ENCODE measurements at regions not wholly inside any gene's neighbourhood (a gene's known extent, or its start where the extent isn't known, plus 50 kb on each side); places are given as distances from the start of the nearest gene placed in this dataset.
"Not testable (repeated sequence)": the region's sequence is repeated elsewhere in the genome, so short reads cannot be mapped to it uniquely, and the experiment has no call there.

- not testable (repeated sequence) for H3K36me3 ChIP-seq (ENCODE audit: insufficient read depth, low read length); H3K9ac ChIP-seq (ENCODE audit: low read depth, low read length); H3K9me3 ChIP-seq (ENCODE audit: control insufficient read depth, insufficient read depth, low read length); H3K4me1 ChIP-seq (ENCODE audit: insufficient read depth, low read length)
These were observed 72.8 kb upstream of the NECTIN3 start for GRCh38 chr3:110998766-110999165.

- not testable (repeated sequence) for H3K36me3 ChIP-seq (ENCODE audit: insufficient read depth, low read length); H3K9me3 ChIP-seq (ENCODE audit: control insufficient read depth, insufficient read depth, low read length); H3K9ac ChIP-seq (ENCODE audit: low read depth, low read length); H3K4me1 ChIP-seq (ENCODE audit: insufficient read depth, low read length)
These were observed 65.1 kb upstream of the NECTIN3 start for GRCh38 chr3:111006485-111006884.

DNA sequence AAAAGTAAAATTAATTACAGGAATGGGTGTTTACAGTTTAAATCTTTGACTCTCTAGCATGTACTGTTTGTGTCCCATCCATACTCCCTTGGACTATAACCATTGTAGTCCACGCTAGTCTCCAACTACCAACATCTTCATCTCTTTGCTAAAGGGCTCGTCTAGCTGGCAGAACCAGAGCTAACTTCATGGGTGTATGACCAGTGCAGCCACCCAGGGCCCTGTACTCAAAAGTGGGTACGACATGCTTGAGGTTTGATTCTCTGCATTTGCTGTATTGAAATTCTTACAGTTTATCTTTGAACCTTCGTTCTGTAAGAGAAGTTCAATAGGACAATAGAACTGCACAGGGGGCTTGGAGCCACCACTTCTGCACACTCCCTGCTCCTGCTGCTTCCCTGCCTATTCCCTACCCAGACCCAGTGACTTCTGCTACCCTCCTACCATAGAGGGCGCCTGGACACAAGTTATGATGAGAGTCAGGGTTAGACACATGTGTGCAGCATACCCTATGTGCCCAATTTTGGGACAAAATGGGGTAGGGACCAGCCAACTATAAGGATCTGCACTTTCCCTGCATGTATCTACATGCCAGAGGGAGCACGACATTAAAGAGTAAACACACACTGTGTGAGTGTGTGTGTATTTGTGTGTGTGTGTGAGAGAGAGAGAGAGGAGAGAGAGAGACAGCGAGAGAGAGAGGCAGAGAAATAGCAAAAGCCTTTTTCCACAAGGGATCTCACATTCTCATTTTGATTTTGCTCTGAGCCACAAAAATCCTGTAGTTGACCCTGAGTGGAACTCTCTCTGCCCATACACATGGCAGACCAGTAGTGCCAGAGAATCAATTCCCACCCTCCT, 59.0 kb upstream of the NECTIN3 start:
- Histone ChIP-seq H3K4me1 (ENCODE audit: insufficient read depth, low read length) (no peaks in the 10 kb centered on the region), H3K9me3 (ENCODE audit: control insufficient read depth, insufficient read depth, low read length) (no peaks in the 10 kb centered on the region), H3K9ac (ENCODE audit: low read depth, low read length) (no peak overlapping the region), H3K36me3 (ENCODE audit: insufficient read depth, low read length) (no peaks in the 10 kb centered on the region)
